GM23338 (cell line): ENCODE measurements at regions not wholly inside any gene's neighbourhood (a gene's known extent, or its start where the extent isn't known, plus 50 kb on each side); places are given as distances from the start of the nearest gene placed in this dataset.

Experiments
- ATAC-seq: fragments of 200-7000 bp; cut with Tn5 transposase; 3 replicates; pipeline ENCODE4 v1.9.1; 2020
- DNase-seq: peaks from one replicate; pipeline ENCODE4 v3.0.0-alpha.2; 2015; ENCODE audit warnings: low spot score
- H2AFZ ChIP-seq: fragments of 200-600 bp; sonication (generic); 2 replicates; pipeline ENCODE4 v1.8.0; 2016; ENCODE audit warnings: antibody characterized with exemption, mild to moderate bottlenecking, moderate library complexity
- H3F3A ChIP-seq: fragments of 200-600 bp; sonication (generic); replicated peaks from 2 replicates; pipeline ENCODE4 v1.8.0; 2017; ENCODE audit warnings: antibody characterized with exemption, mixed run types, low read depth
- H3K27ac ChIP-seq: fragments of 200-600 bp; sonication (generic); 2 replicates; pipeline ENCODE4 v1.6.1; 2016; ENCODE audit warnings: low read depth
- H3K27me3 ChIP-seq: fragments of 200-600 bp; sonication (generic); 2 replicates; pipeline ENCODE4 v1.8.0; 2016; ENCODE audit warnings: mild to moderate bottlenecking, mixed run types, moderate library complexity; ENCODE audit not compliant: insufficient read depth
- H3K36me3 ChIP-seq: fragments of 200-600 bp; sonication (generic); 2 replicates; pipeline ENCODE4 v1.8.0; 2016; ENCODE audit warnings: mild to moderate bottlenecking; ENCODE audit not compliant: insufficient read depth
- H3K4me1 ChIP-seq: fragments of 200-600 bp; sonication (generic); 2 replicates; pipeline ENCODE4 v1.8.0; 2016; ENCODE audit warnings: mild to moderate bottlenecking, moderate library complexity; ENCODE audit not compliant: insufficient read depth
- H3K4me2 ChIP-seq: fragments of 200-600 bp; sonication (generic); 2 replicates; pipeline ENCODE4 v1.7.1; 2017; ENCODE audit warnings: mixed run types
- H3K4me3 ChIP-seq: fragments of 200-600 bp; sonication (generic); 2 replicates; pipeline ENCODE4 v1.6.1; 2016; ENCODE audit warnings: mixed run types
- H3K79me2 ChIP-seq: fragments of 200-600 bp; sonication (generic); replicated peaks from 2 replicates; pipeline ENCODE4 v1.8.0; 2017; ENCODE audit warnings: mild to moderate bottlenecking; ENCODE audit not compliant: insufficient read depth
- H3K9me2 ChIP-seq: fragments of 200-600 bp; sonication (generic); 2 replicates; pipeline ENCODE4 v1.8.0; 2017; ENCODE audit not compliant: insufficient read depth
- H4K20me1 ChIP-seq: fragments of 200-600 bp; sonication (generic); replicated peaks from 2 replicates; pipeline ENCODE4 v1.8.0; 2017; ENCODE audit warnings: mild to moderate bottlenecking; ENCODE audit not compliant: insufficient read depth
- H3K27ac Mint-ChIP-seq: 2 replicates; pipeline ENCODE4 v1.8.0; 2020; ENCODE audit warnings: inconsistent platforms, mild to moderate bottlenecking, moderate library complexity, mixed read lengths
- H3K27me3 Mint-ChIP-seq: 3 replicates; pipeline ENCODE4 v1.8.0; 2022; ENCODE audit warnings: low read depth, mild to moderate bottlenecking, moderate library complexity, mixed read lengths, inconsistent platforms; ENCODE audit not compliant: insufficient read depth, poor library complexity
- H3K36me3 Mint-ChIP-seq: 3 replicates; pipeline ENCODE4 v1.8.0; 2021; ENCODE audit warnings: low read depth, mild to moderate bottlenecking, inconsistent platforms, moderate library complexity, mixed read lengths
- H3K4me1 Mint-ChIP-seq: 3 replicates; pipeline ENCODE4 v1.8.0; 2020; ENCODE audit warnings: mild to moderate bottlenecking, inconsistent platforms, mixed read lengths
- H3K4me3 Mint-ChIP-seq: 3 replicates; pipeline ENCODE4 v1.8.0; 2021; ENCODE audit warnings: moderate library complexity, mild to moderate bottlenecking, inconsistent platforms, mixed read lengths
- H3K9me3 Mint-ChIP-seq: 3 replicates; pipeline ENCODE4 v1.8.0; 2020; ENCODE audit warnings: moderate library complexity, mild to moderate bottlenecking, inconsistent platforms, mixed read lengths
- CREB1 ChIP-seq: fragments of 250-450 bp; sonication (Bioruptor Pico); IDR thresholded peaks from 2 replicates; pipeline ENCODE4 v1.5.0; 2020; ENCODE audit warnings: low read depth, mild to moderate bottlenecking, moderate library complexity
- ETS1 ChIP-seq: IDR thresholded peaks from 2 replicates; pipeline ENCODE4 v1.6.1; 2016; ENCODE audit warnings: antibody characterized with exemption
- EZH2 ChIP-seq: fragments of 200-600 bp; sonication (generic); IDR thresholded peaks from one replicate; pipeline ENCODE4 v1.8.0; 2017; ENCODE audit warnings: antibody characterized with exemption, mild to moderate bottlenecking, low read depth; ENCODE audit not compliant: unreplicated experiment
- EZH2phosphoT487 ChIP-seq: fragments of 200-600 bp; sonication (generic); IDR thresholded peaks from one replicate; pipeline ENCODE4 v1.8.1; 2018; ENCODE audit warnings: antibody characterized with exemption; ENCODE audit not compliant: unreplicated experiment
- NANOG ChIP-seq: IDR thresholded peaks from 2 replicates; pipeline ENCODE4 v1.6.1; 2016; ENCODE audit warnings: antibody characterized with exemption, borderline replicate concordance
- POLR2AphosphoS5 ChIP-seq: IDR thresholded peaks from 2 replicates; pipeline ENCODE4 v1.6.1; 2016; ENCODE audit warnings: antibody characterized with exemption, low read depth
- REST ChIP-seq: IDR thresholded peaks from one replicate; pipeline ENCODE4 v1.6.1; 2018; ENCODE audit warnings: antibody characterized with exemption; ENCODE audit not compliant: unreplicated experiment
- ZNF331 ChIP-seq: fragments of 250-450 bp; sonication (Bioruptor Pico); IDR thresholded peaks from 2 replicates; pipeline ENCODE4 v1.5.0; 2020; ENCODE audit warnings: low read depth, mild to moderate bottlenecking, moderate library complexity
- ZNF462 ChIP-seq: fragments of 250-450 bp; sonication (Bioruptor Pico); IDR thresholded peaks from 2 replicates; pipeline ENCODE4 v1.5.0; 2020; ENCODE audit warnings: mild to moderate bottlenecking, moderate library complexity

- TF ChIP-seq ZNF462 (CRISPR knock-in tag) (no peak), CREB1 (CRISPR knock-in tag) (no peak)
Observed at GRCh38 chr2:173511942-173512341, 157.3 kb downstream of the CDCA7 start (continued).

- H3K27ac Mint-ChIP-seq, result no peak overlapping the region
- no peak overlapping the region for H3K4me3 Mint-ChIP-seq
- Histone ChIP-seq H3K79me2 (no peaks in the 10 kb centered on the region), H3K4me1 (no peaks in the 10 kb centered on the region), H4K20me1 (no peaks in the 10 kb centered on the region), H3K9me2 (peaks cover 2% of the 10 kb centered on the region; the same call in 1 of the 2 replicates), H3F3A (no peaks in the 10 kb centered on the region), H3K4me3 (no peak overlapping the region), H2AFZ (no peak overlapping the region), H3K27me3 (no peaks in the 10 kb centered on the region), H3K4me2 (no peak overlapping the region), H3K36me3 (no peaks in the 10 kb centered on the region), H3K27ac (no peak overlapping the region)
- H3K9me3 Mint-ChIP-seq, result no peaks in the 10 kb centered on the region; the same call in 2 of the 3 replicates
- ATAC-seq (no peak), DNase-seq (no peak)
- H3K36me3 Mint-ChIP-seq, result no peaks in the 10 kb centered on the region
- peaks cover 3% of the 10 kb centered on the region; the same call in 1 of the 3 replicates for H3K4me1 Mint-ChIP-seq
- H3K27me3 Mint-ChIP-seq, result no peaks in the 10 kb centered on the region
- TF ChIP-seq EZH2 (no peak), ZNF331 (CRISPR knock-in tag) (no peak), REST (no peak), NANOG (no peak), POLR2AphosphoS5 (no peak), ETS1 (no peak), EZH2phosphoT487 (no peak)
Observed at GRCh38 chr2:173513107-173513727, 158.5 kb downstream of the CDCA7 start.
